Mammary epithelial cell (primary cell): ENCODE measurements at regions not wholly inside any gene's neighbourhood (a gene's known extent, or its start where the extent isn't known, plus 50 kb on each side); places are given as distances from the start of the nearest gene placed in this dataset.

Experiments used
- EZH2 ChIP-seq: IDR thresholded peaks from 2 replicates; pipeline ENCODE4 v1.6.1; 2012; ENCODE audit warnings: low read length, inconsistent platforms, borderline replicate concordance
- TF ChIP-seq, protein P1 (sequence below), 2 donors: IDR thresholded peaks in 1 of 2; conservative IDR thresholded peaks in 1 of 2; 2 replicates each; pipeline ENCODE4 v1.5.1; 2011 to 2012; ENCODE audit warnings: inconsistent platforms in 2 of 2, low read length in 2 of 2, mild to moderate bottlenecking in 2 of 2, control low read depth in 1 of 2, low read depth in 1 of 2; ENCODE audit not compliant: insufficient read depth in 1 of 2; ENCODE audit errors: extremely low read depth in 1 of 2

- TF ChIP-seq, protein P1, sequence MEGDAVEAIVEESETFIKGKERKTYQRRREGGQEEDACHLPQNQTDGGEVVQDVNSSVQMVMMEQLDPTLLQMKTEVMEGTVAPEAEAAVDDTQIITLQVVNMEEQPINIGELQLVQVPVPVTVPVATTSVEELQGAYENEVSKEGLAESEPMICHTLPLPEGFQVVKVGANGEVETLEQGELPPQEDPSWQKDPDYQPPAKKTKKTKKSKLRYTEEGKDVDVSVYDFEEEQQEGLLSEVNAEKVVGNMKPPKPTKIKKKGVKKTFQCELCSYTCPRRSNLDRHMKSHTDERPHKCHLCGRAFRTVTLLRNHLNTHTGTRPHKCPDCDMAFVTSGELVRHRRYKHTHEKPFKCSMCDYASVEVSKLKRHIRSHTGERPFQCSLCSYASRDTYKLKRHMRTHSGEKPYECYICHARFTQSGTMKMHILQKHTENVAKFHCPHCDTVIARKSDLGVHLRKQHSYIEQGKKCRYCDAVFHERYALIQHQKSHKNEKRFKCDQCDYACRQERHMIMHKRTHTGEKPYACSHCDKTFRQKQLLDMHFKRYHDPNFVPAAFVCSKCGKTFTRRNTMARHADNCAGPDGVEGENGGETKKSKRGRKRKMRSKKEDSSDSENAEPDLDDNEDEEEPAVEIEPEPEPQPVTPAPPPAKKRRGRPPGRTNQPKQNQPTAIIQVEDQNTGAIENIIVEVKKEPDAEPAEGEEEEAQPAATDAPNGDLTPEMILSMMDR (conservative IDR thresholded peaks at IDR 0.05 in 1 of 2, IDR thresholded peaks at IDR 0.05 in 1 of 2; ENCODE audit: extremely low read depth in 1 of 2, insufficient read depth in 1 of 2, low read depth in 1 of 2, low read length in 2 of 2): no peak
- TF ChIP-seq EZH2: no peak
Observed at GRCh38 chr1:177464686-177465085, 293.9 kb downstream of the BRINP2 start.
